NOMO-1 treated with DMSO at 0.1 percent for 48 hours (cell line): ENCODE measurements at regions not wholly inside any gene's neighbourhood (a gene's known extent, or its start where the extent isn't known, plus 50 kb on each side); places are given as distances from the start of the nearest gene placed in this dataset.

Source experiments
- DNase-seq: peaks from one replicate; lab custom pipeline; 2025; ENCODE audit not compliant: unreplicated experiment; lab: John Stamatoyannopoulos, UW

DNA sequence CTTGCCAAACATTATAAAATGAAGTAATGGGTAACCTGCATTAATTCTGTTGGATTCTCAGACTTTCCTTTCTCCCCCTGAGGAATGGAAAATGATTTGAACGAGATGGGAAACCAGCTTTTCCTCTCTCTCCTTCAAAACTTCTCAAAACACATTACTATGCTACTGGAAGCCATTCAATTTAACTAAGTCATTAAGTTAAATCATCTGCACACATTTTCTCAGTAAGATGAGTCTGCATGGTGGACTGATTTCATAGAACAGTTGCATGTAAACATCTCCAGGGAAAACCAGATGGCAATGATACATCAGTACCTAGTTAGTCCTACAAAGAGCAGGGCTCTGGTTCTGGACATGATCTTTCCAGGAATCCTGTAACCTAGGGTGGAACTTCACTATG, 59.9 kb downstream of the BMP4 start:
- no peak for DNase-seq

DNA sequence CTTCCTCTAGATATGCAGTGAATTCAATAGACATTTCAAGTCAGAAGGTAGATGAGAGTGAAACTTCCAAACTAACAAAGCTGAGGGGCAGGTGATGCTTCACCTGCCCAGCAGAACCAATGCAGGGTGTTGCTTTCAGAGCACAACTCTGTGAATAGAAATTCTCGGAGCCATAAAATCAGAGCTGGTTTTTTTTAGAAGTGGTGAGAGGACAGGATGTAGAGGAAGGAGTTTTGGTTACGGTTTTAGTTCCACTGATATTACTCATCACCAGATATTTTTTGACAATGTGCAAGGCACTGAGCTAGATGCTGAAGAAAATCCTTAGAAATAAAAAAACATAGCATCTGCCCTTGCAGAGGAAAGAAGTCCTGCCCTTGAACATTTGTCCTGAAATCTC, 62.2 kb downstream of the BMP4 start:
- no peak for DNase-seq

DNA sequence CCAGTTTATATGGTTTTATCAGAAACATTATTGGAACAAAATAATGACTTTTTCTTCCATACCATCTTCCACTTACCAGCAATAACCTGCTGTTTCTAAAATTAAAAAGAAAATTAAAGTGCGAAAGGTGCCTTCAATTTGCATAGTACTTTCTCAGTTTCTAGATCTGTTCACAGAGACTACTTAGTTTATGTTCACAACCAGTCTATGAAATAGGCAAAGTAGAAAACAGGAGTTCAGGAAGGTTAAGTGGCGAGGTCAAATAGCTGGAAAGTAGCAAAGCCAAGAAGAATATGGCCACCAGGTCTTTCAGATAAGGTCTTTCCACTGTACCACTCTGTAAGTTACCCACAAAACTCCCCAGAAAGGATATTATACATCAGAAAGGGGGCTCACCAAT, 63.3 kb downstream of the BMP4 start:
- no peak for DNase-seq

DNA sequence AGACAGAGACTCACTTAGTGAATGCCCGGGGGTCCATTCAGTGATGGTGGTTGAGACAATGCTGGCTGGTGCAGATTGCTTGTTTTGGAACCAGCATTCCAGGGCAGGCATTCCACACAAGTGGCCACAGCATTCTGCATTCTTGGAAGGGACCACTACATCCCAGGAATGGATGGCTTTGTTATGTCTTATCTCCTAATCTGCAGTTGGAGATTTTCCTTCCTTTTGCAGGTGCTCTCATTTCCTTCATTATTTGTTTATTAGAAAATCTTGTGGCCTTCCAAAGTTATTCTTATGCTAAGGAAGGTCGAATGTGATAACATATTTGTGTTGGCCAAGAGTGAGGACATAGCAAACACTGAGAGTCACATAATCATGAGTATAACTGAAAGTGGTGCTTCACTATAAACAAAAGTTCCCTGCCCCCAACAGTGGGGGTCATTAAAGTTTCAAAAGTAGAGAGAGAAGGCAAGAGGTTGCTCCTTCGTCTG, 66.0 kb downstream of the BMP4 start:
- no peak for DNase-seq

DNA sequence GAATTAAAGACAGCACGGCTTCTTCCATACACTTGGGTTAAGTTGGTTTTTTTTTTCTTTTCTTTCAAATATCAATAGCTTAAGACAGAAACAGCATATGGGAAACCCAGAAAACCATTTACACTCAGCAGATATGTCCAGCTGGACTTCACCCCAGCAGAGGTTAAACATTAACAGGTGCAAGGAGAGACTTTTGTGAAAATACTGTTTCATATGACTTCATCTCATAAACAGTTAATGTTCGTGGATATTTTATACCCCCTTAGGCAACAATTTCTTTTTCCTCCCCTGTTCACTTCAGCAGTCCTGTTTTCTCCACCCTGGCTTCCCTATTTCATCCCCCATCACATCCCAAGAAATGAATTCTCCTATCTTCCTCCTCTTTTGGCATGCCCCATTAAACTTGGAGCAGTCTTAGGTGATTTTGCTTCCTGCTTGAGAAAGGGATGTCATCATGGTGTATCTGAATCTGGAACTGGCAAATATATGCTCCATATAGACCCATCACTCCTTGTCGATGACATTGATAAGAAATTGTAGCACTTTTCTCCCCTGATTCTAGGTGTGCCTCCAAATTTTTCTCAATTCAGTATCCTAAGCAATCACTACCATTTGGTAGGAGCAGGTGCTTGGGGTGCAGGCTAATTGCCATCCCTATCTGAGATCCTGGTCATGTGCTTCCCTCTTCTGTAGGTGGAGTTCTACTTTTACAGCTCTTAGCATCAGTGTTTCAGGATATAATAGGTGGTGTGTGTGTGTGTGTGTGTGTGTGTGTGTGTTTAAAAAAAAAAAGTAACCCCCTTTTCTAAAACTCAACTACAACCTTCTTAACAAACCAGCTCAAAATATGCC, 67.9 kb downstream of the BMP4 start:
- no peak for DNase-seq

DNA sequence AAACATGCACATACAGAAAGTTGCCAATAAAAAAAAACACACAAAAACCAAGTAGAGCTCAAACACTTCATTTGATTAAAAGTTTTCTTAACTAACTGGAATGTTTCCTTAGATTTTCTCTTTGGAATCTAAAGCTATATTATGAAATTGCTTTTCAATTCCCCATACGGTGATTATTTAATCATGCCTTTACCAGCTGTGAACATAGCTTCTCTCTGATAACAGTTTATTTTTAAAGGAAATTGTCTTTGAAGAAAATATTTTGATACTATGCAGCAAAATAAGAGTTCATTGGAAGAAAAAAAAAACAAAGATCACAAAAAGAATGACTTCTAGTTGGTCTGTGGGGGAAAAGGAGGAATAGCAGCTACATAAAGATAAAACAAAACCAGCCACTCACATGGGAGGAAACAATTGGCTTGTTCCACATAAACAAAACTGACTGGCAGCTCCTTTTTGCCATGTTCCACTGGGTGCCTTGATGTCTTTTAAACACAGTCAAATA, 71.4 kb downstream of the BMP4 start:
- DNase-seq = no peak

DNA sequence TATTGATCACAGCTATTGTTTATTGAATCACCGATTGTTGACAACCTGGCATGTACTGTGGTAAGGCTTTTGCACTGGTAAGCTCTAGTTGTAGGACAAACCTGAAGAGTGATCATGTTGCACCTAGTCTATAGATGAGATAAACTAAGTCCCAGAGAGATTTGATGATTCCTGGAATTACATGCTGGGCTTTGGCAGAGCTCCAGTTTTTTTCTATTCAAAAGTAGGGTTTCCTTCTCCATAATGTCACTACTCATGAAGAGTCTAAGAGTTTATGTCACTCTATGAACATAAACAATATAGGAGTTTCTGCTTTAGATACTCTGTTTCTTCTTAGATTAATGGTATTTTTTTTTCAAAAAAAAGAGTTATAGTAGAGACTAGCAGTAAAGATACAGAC, 72.0 kb downstream of the BMP4 start:
- no peak for DNase-seq

DNA sequence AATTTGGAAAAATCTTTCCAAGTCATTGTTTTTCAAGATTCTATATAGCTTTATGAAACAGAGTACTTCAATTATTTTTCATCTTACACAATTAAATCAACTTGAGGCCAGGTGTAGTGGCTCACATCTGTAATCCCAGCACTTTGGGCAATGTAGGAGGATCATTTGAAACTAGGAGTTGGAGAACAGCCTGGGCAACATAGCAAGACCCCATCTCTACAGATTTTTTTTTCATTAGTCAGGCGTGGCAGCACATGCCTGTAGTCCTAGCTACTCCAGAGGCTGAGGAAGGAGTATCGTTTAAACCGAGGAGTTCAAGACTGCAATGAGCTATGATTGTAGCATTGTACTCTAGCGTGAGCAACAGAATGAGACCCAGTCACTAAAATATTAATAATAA, 72.9 kb downstream of the BMP4 start:
- DNase-seq = no peak

DNA sequence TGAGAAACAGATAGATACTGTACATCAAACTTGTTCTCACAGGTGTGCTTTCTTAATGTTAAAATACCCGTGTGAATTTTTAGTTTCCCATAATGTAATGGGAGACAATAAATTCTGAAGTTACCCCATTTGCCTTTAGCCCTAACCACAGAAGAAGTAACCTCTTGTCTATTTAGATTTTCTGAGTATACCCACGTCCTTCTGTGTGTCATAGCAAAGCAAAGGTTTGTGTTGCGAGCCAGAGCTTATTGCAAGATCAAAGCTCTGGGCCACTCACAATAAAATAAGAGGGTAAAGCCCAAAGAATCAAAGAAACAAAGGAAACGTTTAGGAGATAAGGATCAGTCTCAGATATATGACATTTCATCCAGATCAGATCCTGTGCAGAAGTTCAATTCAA, 73.9 kb downstream of the BMP4 start:
- no peak for DNase-seq

DNA sequence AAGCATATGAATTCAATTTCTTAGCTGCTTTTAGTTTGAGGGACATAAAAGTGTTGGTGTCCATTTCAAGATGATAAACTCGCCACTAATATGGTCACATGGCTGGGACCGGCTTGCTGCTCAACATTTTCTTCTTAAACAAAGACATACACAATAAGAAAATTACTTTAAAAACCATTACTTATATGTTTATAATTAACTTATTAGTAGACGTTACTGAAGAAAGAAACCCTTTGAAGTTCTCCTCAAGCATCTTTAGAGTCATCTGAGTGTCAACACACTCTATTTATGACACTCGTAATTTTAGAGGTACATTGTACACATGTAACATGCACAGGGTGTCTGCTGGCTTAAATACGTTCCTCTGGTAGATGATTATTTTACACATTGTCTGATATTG, 74.7 kb downstream of the BMP4 start:
- no peak for DNase-seq

DNA sequence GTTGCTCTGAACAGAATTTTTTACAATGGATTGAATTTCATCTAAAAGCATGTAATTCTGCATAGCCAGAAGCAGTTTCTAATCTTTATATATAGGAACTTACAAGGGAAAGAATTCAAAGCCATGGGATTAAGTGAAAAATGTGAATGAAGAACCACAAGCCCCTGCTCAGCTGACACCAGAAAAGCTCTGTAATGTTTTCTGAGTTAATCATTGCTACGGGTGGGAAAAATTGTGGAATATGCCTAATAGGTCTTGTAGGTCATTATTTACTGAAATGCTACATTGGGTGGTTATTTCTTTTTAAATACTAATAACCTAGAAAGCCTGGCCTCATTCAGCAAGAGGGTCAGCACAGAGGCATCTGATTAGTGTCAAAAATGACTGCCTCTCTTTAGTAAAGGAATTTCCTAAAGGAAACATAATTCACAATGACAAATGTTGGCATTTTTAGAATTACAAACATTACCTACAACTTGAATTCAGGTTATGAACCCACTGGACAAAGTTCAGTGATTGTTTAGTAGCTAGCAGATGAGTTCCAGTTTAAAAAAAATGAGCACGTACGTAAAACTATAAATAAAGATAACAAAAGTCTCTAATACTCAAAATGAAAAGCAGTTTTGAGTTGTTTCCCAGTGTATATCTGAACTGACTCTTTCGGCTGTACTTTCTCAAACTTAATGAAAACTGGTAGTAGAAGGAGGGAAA, 75.3 kb downstream of the BMP4 start:
- no peak for DNase-seq

DNA sequence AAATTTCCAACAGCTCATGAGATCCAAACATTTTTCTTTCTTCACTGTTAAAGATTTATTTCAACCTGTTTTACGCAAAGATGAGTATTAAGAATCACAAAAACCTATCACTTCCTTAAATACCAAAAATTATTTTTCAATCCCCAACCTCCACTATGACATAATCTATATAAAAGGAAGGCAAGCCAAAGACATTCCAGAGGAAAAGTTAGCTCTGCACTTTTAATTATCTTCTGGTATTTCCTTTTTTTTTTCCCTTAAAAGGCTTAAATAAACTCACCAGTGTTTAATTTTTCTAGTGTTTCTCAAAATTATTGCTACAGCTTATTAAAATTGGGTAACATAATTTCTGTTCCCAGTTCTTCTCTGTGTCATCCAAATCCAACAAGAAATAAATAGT, 75.9 kb downstream of the BMP4 start:
- DNase-seq = no peak

DNA sequence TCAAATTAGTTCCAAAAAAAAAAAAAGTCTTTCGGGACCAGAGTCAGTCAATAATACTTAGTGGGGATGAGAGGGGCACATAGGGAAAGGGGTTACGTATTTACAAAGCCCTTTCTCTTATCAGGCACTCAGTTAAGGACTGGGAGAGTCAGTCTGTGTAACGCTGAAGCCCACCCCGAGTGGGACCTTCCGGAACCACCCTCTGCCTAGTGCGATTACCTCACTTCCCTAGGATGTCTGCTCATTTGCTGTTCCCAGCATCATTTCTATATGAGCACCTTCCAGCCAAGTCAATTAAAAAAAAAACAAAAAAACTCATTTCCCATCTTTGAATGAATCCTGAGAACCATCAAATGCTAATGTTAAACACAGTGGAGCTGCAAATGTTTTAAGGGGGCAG, 76.9 kb downstream of the BMP4 start:
- no peak for DNase-seq

DNA sequence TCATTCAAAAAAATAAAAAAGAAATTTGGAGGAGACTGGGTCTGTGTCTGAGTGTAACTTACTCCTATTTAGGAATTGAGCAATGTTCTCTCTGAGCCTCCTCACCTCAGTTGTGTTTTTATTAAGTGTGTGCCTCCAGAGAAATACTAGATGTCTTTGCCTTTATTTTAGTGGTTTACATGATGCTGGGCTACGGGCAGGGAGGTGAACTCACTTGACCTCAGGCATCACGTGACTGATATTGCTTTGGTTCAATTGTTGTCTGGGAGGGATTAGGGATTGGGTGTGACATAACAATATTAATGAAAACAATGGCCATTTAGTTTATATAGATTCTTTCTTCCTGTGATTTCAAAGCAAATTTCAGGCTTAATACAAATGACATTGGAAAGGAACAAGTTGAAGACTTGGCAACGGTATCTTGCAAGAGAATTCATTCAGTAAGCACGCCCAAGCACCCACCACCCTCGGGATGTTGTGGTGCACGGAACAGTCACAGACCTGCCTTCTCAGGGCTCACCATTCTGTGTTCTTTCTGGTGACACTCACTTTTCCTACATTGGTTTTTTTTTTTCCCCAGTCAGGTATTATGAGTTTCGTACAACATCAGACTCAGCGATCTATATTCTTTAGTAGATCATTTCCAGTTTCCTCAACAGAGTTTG, 77.5 kb downstream of the BMP4 start:
- DNase-seq = no peak

DNA sequence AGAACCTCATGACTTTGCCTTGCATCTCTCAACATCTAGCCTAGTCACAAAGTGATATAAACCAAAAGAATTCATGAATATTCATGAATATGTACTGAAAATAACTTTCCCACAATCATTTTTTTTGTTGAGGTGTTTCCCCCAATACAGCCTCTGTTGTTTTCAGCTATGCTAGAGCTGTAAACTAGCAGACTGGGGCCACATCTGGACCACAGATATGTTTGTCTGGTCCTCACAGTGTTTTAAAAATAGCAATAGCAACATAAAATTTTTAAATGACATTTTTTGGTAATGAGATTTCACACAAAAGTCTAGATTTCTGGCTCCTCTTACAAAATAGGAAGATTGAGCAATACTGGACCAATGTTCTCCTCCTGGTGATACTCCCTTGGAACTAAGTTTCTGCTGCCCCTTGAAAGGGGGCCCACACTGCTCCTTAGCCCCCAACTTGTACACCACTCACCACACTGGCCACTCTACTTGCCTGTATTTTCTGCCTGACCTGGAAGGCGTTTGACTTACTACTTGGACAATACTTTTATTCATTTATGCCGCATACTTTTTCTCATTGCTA, 81.2 kb downstream of the BMP4 start:
- no peak for DNase-seq

DNA sequence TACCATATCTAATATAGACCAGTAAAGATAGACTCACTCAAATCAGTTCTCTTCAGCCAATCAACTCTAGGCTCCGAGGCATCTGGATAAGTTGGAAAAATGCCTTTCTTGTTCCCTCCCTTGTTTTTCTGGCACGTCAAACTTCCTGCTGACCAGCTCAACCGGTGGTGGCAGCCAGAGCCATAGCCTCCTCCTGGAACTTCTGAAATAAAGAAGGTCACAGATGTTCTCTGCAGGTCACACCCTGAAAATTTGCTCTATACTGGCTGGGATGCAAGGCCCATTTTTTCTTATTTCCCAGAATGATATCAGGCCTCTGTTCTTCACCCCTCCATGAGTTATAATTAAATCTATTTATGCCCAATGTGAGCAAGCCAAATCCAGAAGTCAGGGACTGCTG, 81.9 kb downstream of the BMP4 start:
- DNase-seq = no peak

DNA sequence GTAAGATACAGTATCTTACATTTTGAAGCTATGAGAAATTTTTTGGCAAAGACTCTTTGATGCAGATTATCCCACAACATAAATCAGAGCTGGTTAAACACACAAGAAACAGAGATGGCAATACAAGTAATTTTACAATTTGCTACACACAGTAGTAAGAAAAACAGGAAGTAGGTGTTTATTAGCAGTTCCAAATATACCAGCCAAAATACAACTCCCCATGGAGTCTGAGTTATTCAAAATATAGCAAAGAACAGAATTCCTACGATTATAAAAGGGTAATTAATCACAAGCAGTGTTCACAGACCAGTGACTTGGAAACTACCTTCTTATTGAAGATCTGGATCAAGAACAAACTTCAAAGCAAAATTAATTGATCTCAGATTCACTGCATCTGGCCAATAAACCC, 83.9 kb downstream of the BMP4 start:
- DNase-seq = no peak

DNA sequence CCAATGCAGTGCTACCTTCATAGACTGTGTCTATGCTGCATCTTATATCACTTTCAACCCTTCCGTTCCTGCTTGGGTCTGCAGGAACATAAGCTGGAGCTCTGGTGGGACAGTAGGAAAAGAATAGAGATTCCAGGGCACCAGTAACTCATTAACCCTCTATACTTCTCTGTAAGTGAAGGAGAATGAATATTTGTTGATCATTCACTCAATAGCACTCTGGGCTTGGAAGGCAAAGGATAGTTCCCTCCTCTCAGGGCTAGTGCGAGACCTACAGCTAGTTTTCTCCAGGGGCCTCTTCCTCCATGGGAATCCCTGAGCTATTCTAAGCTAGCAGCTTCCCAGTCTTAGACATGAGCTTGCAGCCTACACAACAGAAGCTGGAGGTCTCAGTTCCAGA, 84.7 kb downstream of the BMP4 start:
- no peak for DNase-seq

DNA sequence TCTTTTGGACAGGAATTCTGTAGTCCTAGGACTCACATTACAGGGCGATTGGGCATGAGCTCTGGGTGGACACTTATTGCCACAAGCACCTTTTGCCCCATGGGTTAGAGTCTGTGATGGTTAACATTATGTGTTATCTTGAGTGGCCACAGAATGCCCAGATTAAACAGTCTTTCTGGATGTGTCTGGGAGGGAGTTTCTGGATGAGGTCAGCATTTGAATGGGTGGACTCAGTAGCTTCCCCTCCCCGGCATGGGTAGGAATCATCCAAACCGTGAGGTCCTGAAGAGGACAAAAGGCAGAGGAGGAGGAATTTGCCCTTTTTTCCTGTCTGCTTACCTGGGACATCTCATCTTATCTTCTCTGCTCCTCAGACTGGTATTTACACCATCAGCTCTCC, 85.6 kb downstream of the BMP4 start:
- DNase-seq = no peak

DNA sequence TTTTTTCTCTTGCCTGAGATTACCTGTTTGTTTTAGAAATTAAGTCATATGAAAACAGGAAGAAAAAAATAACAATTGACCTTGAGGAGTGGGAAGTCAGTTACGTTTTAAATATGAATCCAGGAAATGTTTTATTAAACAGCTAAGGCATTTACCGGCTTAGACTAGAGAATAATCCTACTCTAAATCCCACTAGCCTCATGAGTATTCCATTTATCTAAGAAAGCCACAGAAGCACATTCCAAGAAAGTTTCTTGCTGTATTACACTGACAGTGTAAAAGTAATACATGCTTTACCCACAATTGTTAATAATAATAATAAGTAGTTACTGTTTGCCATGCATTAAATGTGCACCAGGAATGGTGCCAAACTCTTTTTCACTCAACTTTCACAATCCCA, 90.9 kb downstream of the BMP4 start:
- no peak for DNase-seq

DNA sequence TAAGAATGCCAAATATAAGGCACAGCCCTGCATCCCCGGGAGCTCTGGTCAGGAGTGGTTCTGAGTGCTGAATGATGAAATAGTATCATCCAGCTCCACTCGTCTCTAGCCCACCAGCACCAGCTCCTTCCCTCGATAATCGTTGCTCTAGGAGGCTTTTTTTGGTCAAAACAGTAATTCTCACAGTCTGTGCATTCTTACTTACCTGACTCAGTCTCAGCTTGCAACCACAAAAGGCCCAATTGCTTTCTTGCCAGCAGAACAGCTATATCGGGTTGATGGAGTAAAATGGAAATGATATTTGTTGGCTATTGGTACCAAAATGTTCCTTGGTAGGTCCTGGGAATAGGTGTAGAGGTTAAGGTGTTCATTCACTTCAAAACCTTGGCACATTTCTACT, 94.8 kb downstream of the BMP4 start:
- DNase-seq = no peak

DNA sequence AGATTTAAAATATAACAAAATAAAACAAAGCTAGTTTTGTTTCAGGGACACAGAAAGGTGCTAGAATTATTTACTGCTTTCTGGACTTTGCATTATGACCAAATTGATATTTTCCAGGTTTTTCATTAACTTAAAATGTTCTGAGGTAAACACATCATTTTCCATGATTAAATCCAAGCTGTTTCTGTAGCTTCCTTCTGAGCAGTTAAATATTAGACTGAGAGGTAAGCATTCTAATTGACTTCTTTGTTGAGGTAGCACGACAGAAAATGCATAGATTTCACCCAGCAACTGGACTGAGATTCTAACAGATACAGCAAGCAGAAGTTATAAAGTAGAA, 98.3 kb downstream of the BMP4 start:
- DNase-seq = no peak
